HL-60/S4 (cell line): ENCODE measurements at regions not wholly inside any gene's neighbourhood (a gene's known extent, or its start where the extent isn't known, plus 50 kb on each side); places are given as distances from the start of the nearest gene placed in this dataset.

Experiments used
- in situ Hi-C: fragments of 300-500 bp; cut with MboI; formaldehyde crosslinking; loops from 2 replicates; pipeline ENCODE4 v1.14.3; 2022; ENCODE audit warnings: low sequenced_read_pairs

DNA sequence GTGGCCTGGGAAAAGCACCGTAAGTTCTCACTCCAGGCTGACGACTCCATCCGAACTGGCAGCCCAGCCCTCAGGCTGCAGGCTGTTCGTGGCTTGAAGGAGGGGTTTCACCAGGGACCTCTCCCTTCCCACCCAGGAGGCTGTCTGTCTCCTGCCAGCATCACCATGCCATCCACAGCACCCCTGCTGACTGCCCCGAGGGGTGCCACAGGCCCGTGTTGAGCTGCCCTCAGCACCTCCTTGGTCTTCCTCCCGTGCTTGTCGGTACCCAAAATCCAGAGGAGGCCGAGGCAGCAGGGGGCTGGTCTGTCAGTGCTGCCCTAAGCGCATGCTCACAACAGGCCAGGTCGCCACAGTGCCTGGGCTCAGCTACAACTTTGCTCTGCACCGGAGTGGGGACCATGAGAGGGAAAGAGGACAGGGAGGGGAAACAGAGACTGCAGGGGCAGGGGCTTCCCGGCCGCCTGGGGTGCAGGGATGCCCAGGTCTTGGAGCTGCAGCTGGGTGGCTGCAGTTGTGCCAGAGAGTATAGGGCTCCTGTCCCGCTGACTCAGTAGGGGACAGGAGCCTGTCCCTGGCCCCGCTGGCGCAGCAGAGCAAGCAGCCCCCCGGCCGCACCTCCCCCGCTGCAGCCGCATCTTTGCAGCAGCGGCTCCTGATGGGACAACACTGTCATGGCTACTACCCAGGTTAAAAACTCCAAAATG, 963.7 kb upstream of the CRIM1 start:
- in situ Hi-C loops = no loop called here

DNA sequence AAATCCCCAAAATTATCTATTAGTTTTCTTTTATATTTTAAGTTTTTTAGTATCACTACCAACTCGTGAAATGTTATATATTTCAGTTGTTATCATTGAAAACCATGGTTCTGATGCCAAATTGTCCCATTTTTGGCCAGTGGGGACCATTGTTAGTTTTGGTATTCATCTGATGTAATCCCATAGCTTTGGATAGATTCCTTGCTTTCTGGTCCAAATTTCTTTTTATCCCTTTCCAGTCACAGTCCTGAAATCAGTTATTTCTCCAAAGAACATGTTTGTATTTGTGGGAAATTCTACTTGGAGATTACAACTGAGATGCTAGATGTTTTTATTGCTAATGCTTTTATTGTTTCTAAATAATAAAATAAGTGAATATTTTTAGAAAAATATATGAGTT, 976.8 kb upstream of the CRIM1 start:
- in situ Hi-C loops = no loop called here

- in situ Hi-C loops = no loop called here
These were observed 980.7 kb upstream of the CRIM1 start for GRCh38 chr2:35374845-35375244.

- in situ Hi-C loops = no loop called here
These were observed 989.7 kb upstream of the CRIM1 start for GRCh38 chr2:35365859-35366258.

- in situ Hi-C loops = no loop called here
These were observed 999.2 kb upstream of the CRIM1 start for GRCh38 chr2:35356332-35356731.

GRCh38 chr2:35355056-35355455, 1000.5 kb upstream of the CRIM1 start:
- in situ Hi-C loops = no loop called here

GRCh38 chr2:35347561-35347960, 1008.0 kb upstream of the CRIM1 start:
- in situ Hi-C loops = no loop called here

GRCh38 chr2:35343135-35343534, 1012.4 kb upstream of the CRIM1 start:
- in situ Hi-C loops = no loop called here

DNA sequence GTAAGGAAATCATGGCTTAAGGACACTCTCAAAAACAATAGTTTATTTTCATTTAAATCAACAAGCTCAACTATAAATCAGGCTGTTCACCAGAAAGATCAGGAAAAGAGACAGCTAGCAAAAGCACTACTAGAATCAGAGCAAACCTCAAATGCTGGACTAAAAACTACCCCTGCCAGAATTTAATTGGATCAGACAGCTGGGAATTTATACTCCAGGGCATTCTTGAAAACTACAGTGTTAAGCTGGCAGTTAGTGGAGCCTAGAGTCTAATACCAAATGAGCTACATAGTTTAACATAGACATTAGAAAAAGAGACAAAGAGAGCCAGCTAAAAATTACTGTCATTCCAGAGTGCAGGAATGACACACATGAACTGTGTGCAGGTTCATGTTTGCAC, 1016.4 kb upstream of the CRIM1 start:
- in situ Hi-C loops = no loop called here

DNA sequence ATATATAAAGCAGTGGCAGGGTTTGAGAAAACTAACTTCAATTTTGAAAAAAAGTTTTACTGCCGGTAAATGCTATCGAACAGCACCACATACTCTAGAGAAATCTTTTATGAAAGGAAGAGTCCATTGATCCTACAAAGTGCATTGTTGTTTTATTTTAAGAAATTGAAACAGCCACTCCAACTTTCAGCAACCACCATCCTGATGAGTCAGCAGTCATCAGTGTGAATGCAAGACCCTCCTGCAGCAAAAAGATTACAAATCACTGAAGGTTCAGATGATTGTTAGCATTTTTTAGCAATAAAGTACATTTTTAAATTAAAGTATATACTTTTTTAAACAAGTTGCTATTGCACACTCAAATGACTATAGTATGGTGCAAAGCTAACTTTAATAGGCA, 1017.7 kb upstream of the CRIM1 start:
- in situ Hi-C loops = no loop called here

DNA sequence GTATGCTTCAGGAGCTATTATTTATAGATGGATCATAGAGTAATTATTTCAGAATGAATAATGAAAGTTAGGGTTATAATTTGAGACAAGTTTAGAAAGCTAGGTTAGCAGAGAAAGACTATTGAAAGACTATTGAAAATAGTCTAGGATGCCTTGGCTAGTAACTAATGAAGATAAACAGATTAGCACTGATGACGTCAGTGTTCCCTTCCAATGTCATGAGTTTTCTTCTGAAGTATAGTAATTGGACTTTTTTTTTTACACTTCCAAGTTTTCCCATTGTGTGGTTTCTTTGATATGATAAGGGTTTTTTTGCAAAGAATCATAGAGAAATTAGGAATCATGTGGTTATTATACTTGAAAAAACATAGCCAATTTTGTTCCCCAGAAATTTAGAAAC, 1041.5 kb upstream of the CRIM1 start:
- in situ Hi-C loops = no loop called here

DNA sequence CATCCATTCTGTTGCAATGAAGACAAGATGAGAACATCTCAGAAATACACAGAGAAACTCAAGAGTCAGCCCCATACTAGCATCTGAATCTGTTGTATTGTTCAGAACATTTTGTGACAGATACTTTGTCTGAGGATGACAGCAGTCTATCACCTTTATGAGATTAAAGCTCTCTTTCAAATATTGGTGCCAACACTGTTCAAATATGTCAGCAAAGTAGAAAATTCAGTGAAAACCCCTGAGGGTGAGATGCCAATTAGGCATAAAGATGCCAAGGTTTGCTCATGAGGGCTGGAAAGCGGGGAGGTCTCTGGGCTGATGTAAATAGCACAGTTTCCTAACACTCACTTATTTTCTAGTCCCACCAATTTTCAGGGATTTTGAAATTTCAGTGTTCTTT, 1054.2 kb upstream of the CRIM1 start:
- in situ Hi-C loops = no loop called here

DNA sequence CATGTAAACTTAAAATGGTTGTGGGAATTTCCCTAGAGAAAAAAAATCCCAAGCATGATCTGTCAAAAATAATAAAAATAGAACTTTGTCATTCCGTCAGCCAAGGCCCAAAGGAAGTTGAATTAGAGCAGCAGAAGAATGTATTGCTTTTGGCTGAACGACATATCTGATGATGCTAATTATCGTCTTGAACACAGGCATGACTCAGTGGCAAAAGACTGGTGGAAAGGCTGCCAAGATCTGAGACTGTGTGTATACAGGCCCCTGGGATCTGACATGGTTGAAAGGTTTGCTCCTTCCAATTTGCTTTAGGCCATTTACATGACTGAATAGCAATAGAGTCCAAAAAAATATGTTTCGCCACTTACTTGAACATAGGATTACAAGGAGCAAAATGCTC, 1057.1 kb upstream of the CRIM1 start:
- in situ Hi-C loops = no loop called here

- in situ Hi-C loops = no loop called here
These were observed 1058.2 kb upstream of the CRIM1 start for GRCh38 chr2:35297403-35297802.

- in situ Hi-C loops = no loop called here
These were observed 1060.8 kb upstream of the CRIM1 start for GRCh38 chr2:35294636-35295263.

- in situ Hi-C loops = no loop called here
These were observed 1062.3 kb upstream of the CRIM1 start for GRCh38 chr2:35293261-35293660.

- in situ Hi-C loops = no loop called here
These were observed 1063.4 kb upstream of the CRIM1 start for GRCh38 chr2:35292199-35292598.

DNA sequence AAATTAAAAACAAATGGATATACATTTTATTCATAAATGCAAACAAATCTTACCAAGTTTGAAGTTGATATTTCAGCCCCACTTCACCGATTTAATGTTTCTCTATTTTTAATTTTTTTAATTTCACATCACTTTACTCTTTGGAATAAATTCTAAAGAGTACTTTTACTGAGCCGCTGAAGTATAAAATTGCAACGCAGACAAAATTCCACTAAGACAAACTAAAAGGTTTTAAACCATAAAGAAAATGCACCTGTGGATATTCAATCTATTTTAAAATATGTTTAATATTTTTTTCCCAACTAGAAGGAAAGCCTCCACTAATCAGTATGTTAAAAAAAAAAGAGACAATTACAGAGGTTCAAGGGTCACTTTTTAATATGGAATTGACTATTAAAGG, 1073.9 kb upstream of the CRIM1 start:
- in situ Hi-C loops = no loop called here

DNA sequence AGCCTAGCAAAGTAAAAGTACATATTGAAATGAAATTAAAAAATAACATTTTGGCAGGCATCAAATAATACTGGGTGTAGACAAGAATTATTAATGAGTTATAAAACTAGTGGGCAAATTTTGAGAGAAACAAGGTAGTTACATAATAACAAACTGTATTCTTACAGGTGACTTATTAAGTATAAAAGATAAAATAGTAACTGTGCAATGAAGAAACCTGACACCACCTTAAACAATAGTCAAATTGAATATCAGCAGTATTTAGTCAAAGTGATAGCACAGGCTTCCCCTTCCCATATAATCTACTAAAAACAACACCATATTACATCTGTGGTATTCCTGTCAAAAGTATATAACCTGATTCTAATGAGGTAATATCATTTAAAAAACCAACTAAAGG, 1099.8 kb upstream of the CRIM1 start:
- in situ Hi-C loops = no loop called here

- in situ Hi-C loops = no loop called here
These were observed 1104.4 kb upstream of the CRIM1 start for GRCh38 chr2:35251156-35251555.

DNA sequence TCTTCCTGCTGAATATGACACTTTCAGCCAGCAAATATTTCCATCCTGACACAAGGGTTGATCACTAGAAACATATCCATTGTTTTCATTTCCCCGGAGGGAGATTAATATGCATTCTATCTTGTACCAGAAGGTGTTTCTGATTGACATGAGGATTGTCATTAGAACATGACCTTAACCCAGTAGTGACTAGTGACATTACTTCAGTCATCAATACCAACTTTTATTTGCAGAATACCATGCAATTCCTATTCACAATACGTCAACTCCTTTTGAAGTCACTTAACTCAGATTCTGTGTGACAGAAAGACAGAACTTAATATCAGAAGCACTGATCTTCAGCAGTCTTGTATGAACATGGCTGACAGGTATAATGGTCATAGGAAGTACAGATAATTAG, 1108.9 kb upstream of the CRIM1 start:
- in situ Hi-C loops = no loop called here

DNA sequence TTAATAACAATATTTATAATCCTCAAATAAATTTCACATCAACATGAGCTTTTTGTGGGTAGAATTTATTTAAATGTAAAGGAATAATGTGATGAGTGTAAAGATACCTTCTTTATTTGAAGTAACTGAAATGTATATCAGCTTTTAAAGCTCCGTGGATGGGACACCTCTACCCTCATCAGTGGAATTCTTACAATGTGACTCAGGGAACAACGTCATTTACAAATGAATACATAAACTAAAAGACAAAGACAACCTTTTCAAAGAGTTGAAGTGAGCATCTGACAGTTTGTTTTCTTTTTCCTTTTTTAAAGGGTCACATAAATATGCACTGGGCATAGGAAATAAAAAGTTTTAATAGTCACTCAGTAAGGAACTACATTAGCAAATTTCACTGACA, 1127.0 kb upstream of the CRIM1 start:
- in situ Hi-C loops = no loop called here

- in situ Hi-C loops = no loop called here
These were observed 1135.1 kb upstream of the CRIM1 start for GRCh38 chr2:35220461-35220860.
